ENCODE measurements at regions not wholly inside any gene's neighbourhood (a gene's known extent, or its start where the extent isn't known, plus 50 kb on each side); places are given as distances from the start of the nearest gene placed in this dataset.

DNA sequence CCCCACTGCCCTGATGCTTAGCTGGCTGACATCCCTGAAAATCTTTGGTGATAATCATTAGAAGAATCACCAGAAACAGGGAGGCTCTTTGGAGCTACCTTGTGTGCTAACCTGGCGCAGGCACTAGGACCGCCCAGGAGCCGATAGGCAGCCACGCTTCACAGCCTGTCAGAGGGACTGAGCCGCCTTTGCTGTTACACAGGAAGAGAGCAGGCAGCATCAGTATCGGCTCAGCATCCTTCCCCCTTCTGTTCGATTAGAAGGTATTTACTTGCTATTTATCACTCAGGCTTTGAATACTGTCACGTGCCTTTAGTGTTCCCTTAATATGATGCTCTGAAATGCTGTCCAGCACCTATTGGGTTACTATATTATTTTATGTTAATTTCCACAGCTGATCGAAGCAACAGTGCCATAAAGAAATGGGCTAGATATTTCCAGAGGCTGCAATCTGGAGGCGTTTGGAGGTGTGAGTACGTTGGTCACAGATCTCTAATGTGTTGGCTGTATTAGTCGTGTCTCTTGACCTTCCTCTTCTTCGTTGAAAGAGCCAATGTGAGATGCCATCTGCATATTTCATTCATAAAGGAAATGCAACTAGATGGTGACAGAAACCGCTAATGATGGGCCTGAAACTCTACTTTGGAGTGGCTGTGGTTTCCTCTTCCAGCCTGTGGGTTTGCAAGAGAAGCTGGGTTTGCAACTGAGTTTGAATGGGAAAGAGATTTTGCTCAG is 110.4 kb upstream of the RAB27B start:
- DNase-seq (ENCODE audit: low read depth), result peak; percentile 2

DNA sequence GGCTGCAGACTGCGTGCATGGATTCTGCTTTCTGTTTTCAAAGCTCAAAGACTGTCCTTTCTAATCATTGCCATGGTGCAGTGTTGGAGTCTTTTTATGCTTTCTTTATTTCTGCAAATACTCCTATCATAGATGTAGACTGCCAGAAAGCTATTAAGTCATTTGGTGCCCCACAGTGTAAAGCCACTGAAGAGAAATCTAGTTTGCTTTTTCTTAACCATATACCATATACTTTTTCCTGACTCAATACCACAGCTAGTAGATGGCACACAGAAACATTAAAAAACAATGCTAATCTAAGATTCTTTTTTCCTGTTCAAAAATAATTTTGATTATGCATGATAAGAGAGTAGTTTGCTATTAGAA is 109.9 kb upstream of the RAB27B start:
- no peak for DNase-seq (ENCODE audit: low read depth)

DNA sequence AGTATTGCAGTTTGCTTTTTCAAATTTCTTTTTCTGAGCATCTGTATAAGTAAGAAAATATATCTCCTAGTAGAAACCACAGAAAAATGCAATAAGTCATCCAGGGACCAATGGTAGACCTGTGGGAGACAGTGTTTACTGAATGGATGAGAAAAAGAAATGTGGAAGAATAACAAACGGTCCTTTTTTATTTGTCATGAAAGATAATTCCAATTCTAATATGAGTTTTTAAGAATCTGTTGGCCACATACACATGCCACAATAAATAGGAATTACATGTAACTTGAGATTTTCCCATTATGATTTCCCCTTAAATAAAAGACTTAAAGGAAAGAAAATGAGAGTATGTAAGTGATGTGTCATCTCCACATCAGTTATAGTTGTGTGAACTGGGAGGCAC is 107.7 kb upstream of the RAB27B start:
- no peak for DNase-seq (ENCODE audit: low read depth)

DNA sequence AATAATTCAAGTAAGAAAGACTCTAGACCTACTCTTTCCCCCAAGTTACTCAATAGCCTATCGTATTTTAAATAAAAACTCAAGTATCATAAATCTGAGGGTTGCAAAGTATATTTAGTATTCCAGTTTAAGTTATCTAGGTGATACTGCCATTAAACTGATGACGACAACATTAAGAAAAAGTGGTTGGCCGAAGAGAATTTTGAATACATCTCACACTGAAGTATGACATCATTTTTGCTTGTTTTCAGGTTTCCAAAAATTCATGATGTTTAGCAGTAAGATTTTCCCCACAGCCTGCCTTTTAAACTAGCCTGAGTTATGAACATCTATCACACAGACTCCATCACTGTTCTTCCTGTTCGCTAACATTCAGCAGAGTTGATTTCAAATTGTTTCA is 102.1 kb upstream of the RAB27B start:
- no peak for DNase-seq (ENCODE audit: low read depth)

DNA sequence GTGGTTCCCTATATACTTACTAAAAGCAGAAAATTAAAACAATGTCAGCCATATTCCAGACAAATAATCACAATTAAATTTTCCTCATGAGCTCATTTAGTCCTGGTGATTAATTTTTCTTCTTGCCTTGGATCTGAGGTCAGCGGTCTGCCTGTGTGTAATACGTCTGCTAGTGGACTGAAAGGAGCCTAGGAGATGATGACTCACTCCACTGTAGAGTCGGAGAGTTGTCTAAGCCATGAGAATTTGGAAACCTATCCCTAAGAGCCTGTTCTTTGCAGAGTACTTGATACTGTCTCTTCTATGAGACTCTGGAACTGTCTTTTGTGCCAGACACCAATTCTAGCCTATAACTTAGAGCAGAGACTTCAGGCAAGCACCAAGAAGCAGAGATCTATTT is 94.2 kb upstream of the RAB27B start:
- no peak for DNase-seq (ENCODE audit: low read depth)

DNA sequence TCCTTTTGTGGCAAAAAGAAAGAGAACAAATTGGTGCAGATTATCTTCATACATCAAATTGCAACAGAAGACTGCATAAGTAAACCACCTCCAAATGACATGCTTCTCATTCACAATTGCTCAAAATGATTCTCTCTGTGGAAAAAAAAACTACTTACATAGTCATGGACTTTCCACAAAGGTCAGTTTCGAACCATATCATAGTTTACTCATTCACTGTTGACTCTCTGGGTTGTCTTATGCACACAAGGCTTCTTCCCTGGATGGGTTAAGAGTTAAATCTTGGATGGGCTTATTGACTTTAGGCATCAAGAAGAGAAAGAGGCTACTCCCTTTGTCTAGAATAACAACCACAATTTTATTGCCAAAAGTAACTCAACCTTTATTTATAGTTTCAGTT is 91.3 kb upstream of the RAB27B start:
- no peak for DNase-seq (ENCODE audit: low read depth)

DNA sequence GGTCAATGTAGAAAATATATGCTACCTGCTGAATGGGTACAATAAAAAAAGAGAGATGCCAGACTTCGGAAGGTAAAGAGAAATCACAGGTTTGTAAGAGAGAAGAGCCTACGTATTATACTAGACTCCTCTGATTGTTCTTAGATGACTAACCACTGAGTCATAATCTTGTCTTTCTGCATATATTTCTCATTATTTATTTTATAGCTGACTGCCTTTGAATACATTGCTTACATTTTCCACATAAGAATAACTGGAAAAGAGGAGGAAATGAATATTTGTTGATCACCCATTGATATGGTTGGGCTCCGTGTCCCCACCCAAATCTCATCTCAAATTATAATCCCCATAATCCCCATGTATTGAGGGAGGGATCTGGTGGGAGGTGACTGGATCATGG is 90.3 kb upstream of the RAB27B start:
- no peak for DNase-seq (ENCODE audit: low read depth)

DNA sequence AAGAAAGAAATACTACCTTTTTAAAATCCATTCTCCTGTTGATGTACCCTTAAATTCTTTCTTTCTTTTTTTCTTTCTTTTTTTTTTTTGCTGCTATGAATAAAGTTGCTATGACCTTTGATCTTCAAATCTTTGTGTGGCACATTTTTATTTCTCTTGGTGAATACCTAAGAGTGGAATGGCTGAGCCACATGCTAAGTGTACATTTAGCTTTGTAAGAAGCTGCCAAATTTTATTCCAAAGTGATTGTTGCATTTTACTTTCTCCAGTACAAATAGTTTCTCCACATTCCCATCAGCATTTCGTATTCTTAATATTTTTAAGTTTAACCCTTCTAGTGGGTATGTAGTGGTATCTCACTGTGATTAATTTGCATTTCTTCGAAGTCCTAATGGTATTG is 88.8 kb upstream of the RAB27B start:
- DNase-seq (ENCODE audit: low read depth), result no peak

DNA sequence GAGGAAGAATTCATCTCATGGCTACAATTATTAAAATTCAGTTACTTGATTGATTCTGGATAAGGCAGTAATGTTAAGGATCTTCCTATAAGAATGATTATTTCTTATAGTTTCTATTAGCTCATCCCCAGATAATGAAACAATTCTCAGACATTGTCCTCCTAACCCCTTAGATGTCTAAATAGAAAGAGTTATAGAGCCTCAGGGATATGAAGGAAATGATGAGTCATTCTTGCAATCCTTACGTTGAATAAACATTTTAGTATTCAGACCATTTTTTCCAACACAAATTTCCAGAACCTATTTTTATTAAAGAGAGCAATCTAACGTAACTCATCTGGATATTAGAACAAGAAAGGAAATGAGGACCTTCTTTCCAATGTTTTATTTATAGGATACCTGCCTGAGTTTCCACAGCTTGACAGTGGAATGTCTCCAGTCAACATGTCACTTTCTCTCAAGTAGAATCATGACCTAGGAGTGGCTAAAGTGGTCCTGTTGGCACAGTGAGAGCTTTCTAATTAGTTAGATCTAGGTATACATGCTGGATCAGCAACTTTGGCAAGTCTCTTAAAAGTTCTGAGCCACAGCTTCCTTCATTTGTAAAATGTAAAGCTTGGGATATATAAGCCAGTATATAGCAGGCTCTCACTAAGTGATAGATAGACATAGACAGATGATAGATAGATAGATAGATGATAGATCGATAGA is 88.0 kb upstream of the RAB27B start:
- DNase-seq (ENCODE audit: low read depth), result no peak

DNA sequence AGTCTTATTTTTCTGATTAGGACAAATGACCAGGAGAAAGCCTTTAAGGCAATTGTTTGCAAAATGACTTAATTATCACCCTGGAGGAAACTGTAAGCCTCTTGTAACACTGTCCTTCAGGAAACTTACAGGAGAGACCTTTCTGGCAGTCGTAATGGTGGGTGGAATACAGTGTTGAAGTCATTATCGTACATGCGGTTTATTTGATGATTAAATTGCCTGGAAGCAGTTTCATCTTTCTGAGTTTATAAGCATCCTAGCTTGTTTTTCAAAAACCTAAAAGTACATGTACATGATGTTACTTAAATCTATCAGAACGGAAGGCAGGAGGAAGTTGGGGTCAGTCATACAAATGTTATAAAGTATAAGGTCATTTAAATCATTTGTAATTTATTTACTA is 86.2 kb upstream of the RAB27B start:
- DNase-seq (ENCODE audit: low read depth), result no peak

DNA sequence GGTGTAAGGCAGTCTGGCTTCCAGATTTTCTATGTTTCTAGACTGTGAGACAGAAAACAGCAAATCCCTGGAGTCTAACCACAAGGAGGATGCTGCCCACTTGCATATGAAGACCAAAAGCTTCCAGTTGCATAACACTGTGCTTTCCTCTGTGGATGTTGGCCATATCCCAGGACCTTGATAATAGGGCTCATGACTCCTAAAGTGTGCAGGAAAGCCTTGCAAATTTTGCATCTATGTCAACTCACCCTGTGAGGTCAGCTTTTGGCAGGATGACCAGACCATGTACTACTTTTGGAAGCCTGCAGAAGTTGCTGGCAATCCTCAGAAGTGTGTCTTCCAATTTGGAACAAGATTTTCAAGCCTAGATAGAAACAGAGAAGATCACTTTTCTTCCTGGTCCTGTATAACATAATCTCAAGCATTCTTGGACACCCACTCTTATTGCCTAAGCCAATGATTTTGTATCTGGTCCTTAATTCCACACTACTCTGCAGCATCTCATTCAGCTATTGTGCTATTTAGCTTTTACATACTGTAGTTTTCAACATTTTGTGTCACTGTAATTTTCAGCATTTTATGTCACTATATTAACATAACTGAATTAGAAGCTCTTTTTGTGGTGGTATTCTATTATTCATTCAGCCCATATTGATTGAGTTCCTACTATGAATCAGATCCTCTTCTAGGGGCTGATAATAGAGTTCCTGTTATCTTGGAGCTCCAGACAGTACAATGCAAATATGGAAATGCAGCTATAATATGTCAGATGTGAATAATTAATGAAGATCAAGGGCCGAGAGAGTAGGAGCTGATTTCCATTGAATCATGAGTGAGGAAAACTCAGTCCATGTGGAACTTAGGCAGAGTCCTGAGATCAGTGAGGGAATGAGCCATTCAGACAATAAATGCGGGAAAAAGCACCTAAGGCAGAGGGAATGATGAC is 85.3 kb upstream of the RAB27B start:
- DNase-seq (ENCODE audit: low read depth), result no peak

DNA sequence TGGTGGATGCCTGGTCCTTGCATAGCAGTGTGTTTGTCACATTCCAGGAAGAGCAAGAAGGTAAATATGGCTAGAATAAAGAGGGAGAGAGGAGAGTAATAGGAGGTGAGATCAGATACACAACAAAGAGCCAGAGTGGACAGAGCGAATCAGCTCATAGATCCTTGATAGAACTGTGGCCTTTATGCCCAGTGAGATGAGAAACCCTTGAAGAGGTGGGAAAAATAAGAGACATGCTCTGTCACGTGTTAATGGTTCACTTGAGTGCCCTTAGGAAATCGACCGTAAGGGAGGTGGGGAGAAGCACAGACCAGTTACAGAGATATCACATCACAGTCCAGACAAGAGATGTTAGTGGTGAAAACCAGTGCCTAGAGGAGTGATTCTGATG is 84.7 kb upstream of the RAB27B start:
- no peak for DNase-seq (ENCODE audit: low read depth)

DNA sequence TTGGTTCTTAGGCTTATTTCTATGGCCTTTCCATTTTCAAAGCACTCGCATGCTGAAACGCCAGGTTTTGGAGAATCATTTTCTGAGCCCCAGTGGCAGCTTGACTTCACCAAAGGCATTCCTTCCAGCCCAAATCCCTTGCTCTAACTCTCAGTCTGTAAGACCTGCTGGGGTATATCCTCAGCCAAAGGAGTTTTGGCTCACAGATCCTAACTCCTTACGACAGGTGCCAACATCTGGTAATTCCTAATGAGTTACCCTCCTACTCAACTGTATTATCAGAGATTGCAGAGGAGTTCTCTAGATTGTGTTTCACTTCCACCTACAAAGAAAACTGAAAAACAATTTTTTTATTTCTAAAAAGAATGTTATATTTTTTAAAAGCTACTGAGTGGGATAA is 79.0 kb upstream of the RAB27B start:
- no peak for DNase-seq (ENCODE audit: low read depth)

DNA sequence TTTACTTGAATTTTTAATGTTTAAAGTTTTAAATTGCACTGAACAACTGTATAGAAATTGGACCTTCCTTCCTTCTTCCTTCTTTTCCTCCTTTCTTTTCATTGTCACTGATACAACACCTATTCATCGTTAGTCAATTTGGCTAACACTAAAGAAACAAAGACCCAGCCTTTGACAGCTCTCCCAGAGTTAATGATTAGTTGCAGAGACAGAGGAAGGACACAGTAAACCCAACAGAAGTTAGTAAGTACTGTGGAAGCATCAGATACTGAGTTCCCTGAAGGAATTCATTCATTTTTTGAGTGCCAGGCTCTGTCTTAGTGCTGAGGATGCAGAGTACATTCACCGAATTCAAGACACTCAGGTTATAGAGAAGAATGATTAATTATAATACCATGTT is 77.9 kb upstream of the RAB27B start:
- DNase-seq (ENCODE audit: low read depth), result no peak

DNA sequence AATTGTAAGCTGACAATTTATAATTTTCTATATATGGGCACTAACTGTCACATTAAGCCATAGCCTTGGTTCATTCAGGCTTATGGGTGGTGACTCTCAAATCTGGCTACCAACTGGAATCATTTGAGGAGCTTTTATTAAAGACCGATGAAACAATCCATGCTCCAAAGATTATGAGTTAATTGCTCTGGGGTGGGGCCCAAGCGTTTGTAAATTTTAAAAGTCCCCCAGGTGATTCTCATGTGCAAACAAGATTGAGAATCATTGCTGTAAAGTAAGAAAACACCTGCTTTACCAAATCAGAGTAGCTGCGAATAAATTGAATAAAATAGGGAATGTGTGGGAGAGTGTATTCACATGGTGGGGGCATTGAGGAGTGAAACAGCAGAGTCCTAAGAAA is 76.1 kb upstream of the RAB27B start:
- no peak for DNase-seq (ENCODE audit: low read depth)

DNA sequence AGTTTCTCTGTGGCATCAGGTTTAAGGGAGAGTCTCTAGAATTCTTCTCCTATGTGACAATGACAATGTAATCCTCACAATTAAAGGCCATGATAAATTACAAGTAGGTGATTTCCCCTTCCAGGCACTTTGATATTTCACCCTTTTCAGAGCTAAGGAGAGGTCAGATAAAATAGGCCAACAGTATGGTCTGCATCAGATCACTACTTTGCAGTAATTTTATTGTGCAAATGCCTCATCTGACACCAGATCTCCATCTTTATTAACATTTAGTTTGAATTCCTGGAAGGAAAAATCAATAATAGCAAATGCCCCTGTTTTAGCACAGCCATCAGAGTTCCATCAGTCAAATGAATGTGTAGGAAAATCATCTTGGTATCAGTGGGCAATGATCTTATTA is 72.8 kb upstream of the RAB27B start:
- DNase-seq (ENCODE audit: low read depth), result no peak

DNA sequence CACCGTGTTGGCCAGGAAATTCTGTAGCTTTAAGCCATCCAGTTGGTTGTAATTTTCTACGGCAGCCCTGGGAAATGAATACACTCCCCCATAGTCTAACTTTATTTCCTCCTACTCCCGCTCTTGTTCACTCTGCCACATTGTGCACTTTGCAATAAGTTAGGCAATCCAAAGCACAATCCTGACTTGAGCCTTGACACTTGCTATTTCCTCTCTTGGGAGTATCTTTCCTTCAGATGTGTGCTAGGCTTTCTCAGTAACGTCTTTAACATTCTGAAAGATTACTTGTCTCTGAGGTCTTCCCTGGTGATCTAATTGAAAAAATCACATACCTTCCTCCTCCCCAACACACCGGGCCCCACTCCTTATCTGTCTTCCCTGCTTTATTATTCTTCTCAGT is 65.9 kb upstream of the RAB27B start:
- no peak for DNase-seq (ENCODE audit: low read depth)

DNA sequence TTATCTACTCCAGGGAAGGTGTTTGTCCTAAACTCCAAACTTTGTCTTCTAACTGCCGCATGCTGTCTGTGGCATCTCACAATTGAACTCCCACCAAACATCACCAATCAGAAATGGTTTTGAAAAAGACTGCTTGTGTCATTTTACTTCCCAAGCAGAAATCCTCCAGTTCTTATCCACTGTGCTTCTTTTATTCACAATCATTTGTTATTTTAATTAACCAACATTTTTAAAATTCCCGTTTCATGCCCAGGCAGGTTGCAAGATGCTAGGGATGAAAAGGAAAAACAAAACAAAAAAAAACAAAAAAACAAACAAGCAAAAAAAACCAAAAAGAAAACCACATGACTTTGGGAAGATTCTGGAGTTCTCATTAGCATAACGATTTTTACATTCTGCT is 63.5 kb upstream of the RAB27B start:
- DNase-seq (ENCODE audit: low read depth), result no peak

DNA sequence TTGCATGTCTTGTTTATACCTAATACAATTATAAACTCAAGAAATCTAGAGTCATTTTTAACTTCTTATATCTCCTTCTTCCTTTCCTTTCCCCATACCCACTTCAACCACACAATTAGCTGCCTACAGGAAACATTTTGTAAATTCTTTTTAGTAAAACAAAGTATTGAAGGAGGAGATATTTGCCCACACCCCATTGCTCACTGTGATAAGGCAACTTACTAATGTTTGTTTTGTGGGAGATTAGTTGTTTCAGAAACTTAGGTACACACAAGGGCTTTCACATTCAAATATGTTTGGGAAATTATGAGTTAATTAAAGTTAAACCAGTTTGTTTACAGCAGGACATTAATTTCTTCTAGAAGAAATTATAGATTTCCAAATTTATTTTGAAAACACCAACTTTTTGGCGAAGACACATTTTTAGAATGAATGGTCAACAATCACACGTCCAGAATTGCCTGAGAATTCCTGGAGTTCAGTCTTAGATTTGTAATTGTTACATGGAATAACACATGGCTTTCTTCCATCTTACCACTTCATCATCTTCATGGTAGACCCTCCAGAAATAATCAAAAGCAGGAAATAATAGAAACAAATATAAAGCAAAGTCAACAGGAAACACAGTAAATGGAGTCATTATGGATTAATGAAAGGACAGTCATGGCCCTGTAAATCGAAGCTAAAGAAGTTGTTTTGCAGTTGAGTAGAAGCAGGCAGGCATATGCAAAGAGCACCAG is 62.5 kb upstream of the RAB27B start:
- no peak for DNase-seq (ENCODE audit: low read depth)

DNA sequence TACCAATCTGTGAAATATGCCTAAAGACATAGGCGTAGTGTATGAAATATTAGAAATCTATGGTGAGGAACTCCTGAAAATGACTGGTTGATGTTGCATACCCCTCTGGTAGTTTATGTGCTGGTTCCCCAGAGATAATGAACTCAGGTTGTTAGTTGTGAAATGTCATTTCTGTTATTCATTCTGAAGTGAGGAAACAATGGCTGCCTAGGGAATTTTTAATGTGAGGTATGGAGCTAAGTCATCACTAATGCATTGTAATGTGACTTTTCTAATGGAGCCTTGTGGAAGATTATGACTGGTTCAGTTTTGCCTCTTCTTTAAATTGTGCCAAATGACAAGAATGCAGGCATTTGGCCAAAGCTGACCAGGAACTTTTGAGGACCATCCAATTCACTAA is 61.6 kb upstream of the RAB27B start:
- no peak for DNase-seq (ENCODE audit: low read depth)

DNA sequence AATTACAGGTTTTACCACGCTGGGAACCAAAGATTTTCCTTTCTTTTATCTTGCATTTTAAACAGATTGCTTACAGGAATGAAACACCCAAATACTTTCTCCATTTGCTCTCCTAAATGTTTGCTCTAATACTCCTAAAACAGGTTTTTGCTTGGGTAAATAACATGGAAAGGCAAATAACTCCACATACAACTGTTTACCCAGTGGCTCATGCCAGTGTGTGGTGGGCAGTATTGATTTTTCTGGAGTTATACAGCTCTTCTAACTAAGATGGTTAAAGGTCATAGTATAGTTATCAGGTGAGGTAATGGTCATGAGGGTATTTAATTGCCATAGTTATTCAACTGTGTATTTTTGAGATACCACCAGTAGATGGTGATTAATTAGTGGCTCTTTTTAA is 61.2 kb upstream of the RAB27B start:
- no peak for DNase-seq (ENCODE audit: low read depth)
